ENCODE measurements at regions not wholly inside any gene's neighbourhood (a gene's known extent, or its start where the extent isn't known, plus 50 kb on each side); places are given as distances from the start of the nearest gene placed in this dataset.

DNA sequence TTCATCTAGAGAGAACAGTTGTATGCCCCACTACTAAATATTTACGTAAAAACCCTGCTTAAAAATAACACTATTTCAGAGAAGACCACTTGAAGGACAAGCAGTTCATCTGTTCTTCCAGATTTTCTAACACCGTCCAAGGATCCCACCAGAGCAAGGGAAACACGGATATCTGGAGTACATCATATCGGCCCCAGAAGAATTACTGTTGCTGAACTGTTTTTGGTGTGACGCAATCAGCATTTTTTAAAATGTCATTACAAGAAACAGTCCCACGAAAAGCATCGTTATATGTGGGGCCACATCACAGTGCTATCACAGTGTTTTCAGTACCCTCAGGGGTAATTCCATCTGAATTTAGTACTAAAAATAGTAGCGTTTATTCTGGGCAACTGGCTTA lies 134.5 kb upstream of the PKDCC start:
- TF ChIP-seq MEF2A (IDR thresholded peaks at IDR 0.05; ENCODE audit: insufficient read depth, low read depth, low read length) (no peak), CEBPB (IDR thresholded peaks at IDR 0.05; ENCODE audit: borderline replicate concordance in 1 of 2, low read depth in 2 of 2, low read length in 2 of 2) (no peak)

Data from GM12878 (cell line).